Stimulated activated CD8-positive, alpha-beta memory T cell treated with anti-CD3 and anti-CD28 coated beads, Interleukin-12 subunit alpha, Interleukin-12 subunit beta, amount 100 ng/mL, for 4 hours (primary cell): ENCODE measurements at regions not wholly inside any gene's neighbourhood (a gene's known extent, or its start where the extent isn't known, plus 50 kb on each side); places are given as distances from the start of the nearest gene placed in this dataset.

Experiments used
- DNase-seq: peaks from one replicate; pipeline ENCODE4 v3.0.0-alpha.2; 2020; ENCODE audit warnings: low read depth

DNA sequence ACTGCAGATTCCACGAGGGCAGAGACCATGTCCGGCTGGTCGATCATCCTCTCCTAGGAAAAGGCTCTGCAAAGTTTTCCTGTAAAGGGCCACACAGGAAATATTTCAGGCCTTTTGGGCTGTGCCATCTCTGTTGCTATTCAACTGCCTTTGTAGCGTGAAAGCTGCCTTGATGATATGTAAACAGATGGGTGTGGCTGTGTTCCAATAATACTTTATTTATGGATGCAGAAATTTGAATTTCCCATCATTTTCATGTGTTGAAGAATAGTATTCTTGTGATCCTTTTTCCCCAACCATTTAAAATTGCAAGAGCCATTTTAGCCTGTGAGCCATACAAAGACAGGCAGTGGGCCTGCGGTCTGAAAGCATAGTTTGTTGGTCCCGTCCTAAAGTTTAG is 950.7 kb upstream of the RBFOX1 start:
- no peak for DNase-seq

DNA sequence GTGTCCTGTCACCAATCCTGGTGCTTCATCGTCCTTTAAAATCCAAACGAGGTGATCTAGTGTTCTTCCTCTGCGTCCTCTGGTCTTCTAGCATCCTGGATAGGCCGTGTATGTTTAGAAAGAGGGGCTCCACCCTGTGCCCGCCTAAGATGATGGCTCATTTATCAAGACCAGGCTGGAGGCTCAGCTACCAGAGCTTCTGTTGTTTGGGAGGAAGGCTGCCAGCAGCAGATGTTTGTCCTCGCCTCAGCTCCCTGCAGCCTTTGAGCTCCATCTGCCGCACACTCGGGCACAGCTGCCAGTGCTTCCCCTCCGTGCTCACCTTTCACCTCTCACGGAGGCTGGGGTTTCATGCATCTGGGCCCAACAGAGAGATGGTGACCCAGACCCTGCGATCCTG is 954.7 kb upstream of the RBFOX1 start:
- DNase-seq: no peak

DNA sequence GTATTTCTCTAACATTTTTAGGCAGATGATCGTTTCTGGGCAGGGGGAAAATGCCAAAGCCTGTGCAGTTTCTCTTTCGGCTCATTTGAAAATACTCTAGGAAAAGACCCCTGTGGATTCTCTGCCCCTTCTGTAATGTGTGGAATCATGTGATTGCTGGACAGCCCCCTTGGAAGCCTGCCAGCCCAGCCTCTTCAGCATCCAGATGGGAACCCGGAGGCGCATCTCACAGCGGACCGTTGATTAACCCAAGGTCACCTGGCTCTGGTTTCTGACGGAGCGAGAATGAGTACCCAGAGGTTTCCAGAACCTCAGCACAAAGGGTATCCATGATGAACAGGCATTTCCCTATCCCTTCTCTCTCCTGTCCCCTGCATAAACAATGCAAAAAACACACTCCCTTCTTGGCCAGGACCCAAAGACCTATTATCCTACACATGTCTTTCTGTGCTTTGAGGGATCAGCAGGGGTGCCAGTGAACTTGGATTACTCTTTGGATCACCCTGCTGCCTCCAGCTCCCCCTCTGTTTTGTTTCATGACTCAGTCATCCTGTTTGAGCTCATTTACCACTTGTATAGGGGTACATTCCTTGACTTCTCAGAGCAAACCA is 957.1 kb upstream of the RBFOX1 start:
- DNase-seq: no peak

GRCh38 chr16:6374821-6375220 is 957.8 kb upstream of the RBFOX1 start:
- no peak for DNase-seq

- no peak for DNase-seq
These were observed 967.8 kb upstream of the RBFOX1 start for GRCh38 chr16:6364846-6365245.

DNA sequence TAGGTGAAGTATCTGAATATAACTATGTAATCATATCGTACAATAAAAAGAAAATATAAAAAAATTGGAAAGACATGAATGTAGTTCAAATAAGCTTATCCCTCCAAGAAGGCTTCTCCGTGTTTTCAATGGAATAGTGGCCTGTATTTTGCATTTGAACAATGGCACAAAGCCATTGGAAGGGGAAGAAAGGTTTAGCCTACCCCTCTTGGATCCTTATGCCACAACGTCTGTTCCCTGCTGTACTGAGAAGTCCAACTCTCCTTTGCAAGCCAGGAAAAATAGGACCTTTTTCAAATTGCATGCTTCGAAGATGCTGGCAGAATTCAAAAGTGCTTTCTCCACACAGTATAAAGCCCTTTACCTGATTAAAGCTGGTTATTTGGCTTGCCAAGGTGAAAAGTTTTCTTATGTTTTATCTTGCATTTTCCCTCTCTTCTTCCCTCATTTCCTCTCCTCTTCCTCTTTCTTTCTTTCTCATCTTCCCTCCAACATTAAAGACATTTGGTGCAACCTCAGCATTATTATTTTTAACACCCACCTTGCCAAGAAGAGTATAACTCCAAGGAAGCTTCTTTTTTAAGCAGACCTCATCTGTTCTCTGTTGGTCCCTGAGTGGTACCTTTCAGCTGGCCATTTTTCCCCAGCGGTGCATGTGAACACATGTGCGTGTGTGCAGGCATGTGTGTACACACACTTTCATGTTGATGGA is 968.6 kb upstream of the RBFOX1 start:
- DNase-seq: no peak

- DNase-seq: no peak
These were observed 969.2 kb upstream of the RBFOX1 start for GRCh38 chr16:6363396-6363795.

DNA sequence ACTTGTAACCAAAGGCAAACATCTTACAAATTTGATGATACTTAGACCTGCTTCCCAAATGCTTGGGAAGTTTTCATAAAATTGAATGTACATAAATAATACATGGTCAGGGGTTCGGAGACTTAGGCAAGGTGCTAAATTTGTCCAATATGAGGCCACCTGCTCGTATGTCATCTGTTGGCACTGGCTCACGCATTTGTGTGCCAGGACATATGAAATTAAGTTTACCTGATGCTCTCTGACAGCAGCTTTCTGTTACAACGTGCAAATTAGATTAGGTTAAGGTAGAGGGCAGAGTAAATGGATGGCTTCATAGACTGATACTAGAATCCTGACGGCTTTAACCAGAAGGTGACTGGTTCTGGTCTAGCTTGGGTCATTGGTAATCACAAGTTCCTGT is 970.3 kb upstream of the RBFOX1 start:
- no peak for DNase-seq

GRCh38 chr16:6360641-6361040 is 972.0 kb upstream of the RBFOX1 start:
- no peak for DNase-seq

DNA sequence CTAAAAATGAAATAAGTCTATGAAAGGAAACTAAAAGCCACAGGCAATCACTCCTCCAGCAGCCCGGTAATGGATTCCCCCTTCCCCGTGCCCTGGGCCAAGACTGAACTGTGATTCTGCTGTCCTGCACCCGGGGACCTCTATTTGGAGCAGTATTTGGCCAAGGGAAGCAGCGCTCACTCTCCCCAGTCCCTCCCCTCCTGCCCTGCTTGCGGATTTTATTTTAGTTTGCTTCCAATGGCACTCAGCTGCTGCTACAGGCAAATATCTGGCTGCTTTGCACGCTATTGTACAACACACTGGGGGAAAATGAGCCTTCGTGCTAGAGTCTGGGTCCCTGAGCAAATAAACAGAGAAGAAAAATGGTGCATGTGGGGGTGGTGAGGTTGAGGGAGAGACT is 975.7 kb upstream of the RBFOX1 start:
- DNase-seq: no peak

DNA sequence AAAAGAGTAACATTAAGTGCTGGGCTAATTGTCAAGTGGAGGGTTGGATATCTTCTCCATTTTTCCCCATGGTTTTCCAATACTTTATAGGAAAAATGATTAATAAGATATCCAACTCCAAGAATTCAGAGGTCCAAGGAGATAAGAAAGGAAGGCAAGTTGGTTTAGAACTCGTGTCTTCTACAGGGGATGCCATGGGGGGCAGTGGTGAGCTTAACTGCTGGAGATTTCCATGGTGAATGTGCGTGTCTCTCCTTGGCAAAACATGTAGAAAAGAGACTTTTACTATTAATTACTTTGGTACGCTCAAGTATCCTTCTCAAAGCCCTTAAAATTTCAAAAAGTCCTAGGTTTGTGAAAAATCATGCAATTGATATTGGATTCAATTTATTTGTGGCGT is 982.9 kb upstream of the RBFOX1 start:
- no peak for DNase-seq

- DNase-seq: no peak
These were observed 987.6 kb upstream of the RBFOX1 start for GRCh38 chr16:6345090-6345489.

- no peak for DNase-seq
These were observed 989.5 kb upstream of the RBFOX1 start for GRCh38 chr16:6343157-6343556.

- DNase-seq: no peak
These were observed 990.7 kb upstream of the RBFOX1 start for GRCh38 chr16:6341981-6342380.

- no peak for DNase-seq
These were observed 997.6 kb upstream of the RBFOX1 start for GRCh38 chr16:6335072-6335471.

- no peak for DNase-seq
These were observed 1000.9 kb upstream of the RBFOX1 start for GRCh38 chr16:6331770-6332169.

GRCh38 chr16:6317934-6318333 is 1014.7 kb upstream of the RBFOX1 start:
- no peak for DNase-seq

DNA sequence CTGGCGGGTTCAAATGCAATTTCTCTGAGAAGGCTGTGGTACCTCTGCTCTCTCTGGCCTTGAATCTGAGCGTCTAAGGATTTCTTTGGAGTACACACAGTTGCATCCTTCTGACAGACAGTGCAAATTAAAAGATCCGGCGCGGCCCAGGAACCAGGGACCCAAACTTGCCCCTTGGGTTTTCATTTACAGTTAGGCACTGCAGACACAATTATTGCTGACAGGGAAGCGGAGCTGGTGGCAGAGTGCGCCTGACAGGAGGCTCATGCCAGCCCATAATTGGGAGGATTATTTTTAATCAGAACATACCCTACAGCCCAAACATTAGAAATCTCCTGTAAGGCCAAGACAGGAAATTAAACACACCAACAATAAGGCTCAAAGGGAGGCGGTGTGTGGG is 1023.4 kb upstream of the RBFOX1 start:
- no peak for DNase-seq

GRCh38 chr16:6308176-6308575 is 1024.5 kb upstream of the RBFOX1 start:
- DNase-seq: no peak

- no peak for DNase-seq
These were observed 1032.1 kb upstream of the RBFOX1 start for GRCh38 chr16:6300523-6300922.

DNA sequence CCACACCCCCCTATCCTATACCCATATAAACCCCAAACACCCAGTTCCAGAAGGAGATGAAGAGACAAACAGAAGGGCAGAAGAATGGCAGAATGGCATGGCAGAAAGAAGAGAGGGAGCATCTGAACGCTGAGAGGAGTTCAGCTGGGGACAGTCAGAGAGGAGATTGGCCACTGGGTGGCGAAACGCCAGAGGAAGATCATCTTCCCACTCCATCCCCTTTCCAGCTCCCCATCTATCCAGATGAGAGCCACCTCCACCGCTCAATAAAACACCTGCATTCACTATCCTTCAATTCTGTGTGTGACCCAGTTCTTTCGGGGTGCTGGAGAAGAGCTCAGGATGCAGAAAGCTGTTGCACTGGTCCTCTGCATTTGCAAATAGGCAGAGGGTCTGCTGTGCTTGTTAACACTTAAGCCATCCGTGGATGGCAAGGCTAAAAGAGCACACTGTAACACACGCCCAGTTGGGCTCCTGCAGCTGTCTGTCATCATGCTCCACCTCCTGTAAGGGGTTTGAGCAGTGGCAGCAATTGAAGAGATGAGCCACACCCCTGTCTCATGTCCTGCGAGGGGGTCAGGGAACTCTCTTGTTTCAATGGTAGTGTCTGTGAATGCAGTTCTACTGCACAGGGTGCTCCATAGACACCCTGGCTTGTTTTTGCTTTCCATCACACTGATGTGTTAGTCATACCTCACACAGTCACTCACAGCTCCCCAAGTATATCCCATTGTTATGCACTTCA is 1034.8 kb upstream of the RBFOX1 start:
- no peak for DNase-seq

GRCh38 chr16:6286176-6286575 is 1046.5 kb upstream of the RBFOX1 start:
- no peak for DNase-seq

GRCh38 chr16:6284731-6285130 is 1047.9 kb upstream of the RBFOX1 start:
- no peak for DNase-seq
